Effector memory CD8-positive, alpha-beta T cell (primary cell): ENCODE measurements at regions not wholly inside any gene's neighbourhood (a gene's known extent, or its start where the extent isn't known, plus 50 kb on each side); places are given as distances from the start of the nearest gene placed in this dataset.

Source experiments
- ATAC-seq: fragments of 150-1000 bp; cut with Tn5 transposase; replicated peaks from 2 replicates; pipeline ENCODE4 v1.10.0; 2021; ENCODE audit warnings: mild to moderate bottlenecking, moderate library complexity
- DNase-seq, 3 experiments: peaks; one replicate each; pipeline ENCODE4 v3.0.0; 2021
- H3K27ac Mint-ChIP-seq, 2 donors: one replicate each; pipeline ENCODE4 v1.8.0; 2022; ENCODE audit warnings: mild to moderate bottlenecking in 2 of 2, mixed read lengths in 2 of 2, moderate library complexity in 2 of 2
- H3K27me3 Mint-ChIP-seq, 2 donors: one replicate each; pipeline ENCODE4 v1.8.0; 2022; ENCODE audit warnings: mixed read lengths in 2 of 2
- H3K36me3 Mint-ChIP-seq: one replicate; pipeline ENCODE4 v1.8.0; 2022; ENCODE audit warnings: mild to moderate bottlenecking, moderate library complexity, mixed read lengths; ENCODE audit not compliant: insufficient read depth
- H3K4me1 Mint-ChIP-seq, 2 donors: one replicate each; pipeline ENCODE4 v1.8.0; 2022; ENCODE audit warnings: low read depth in 2 of 2, mixed read lengths in 2 of 2
- H3K4me3 Mint-ChIP-seq, 2 donors: one replicate each; pipeline ENCODE4 v1.8.0; 2022; ENCODE audit warnings: mild to moderate bottlenecking in 2 of 2, mixed read lengths in 2 of 2, moderate library complexity in 2 of 2
- H3K9me3 Mint-ChIP-seq, 2 donors: one replicate each; pipeline ENCODE4 v1.8.0; 2022; ENCODE audit warnings: mixed read lengths in 2 of 2

DNA sequence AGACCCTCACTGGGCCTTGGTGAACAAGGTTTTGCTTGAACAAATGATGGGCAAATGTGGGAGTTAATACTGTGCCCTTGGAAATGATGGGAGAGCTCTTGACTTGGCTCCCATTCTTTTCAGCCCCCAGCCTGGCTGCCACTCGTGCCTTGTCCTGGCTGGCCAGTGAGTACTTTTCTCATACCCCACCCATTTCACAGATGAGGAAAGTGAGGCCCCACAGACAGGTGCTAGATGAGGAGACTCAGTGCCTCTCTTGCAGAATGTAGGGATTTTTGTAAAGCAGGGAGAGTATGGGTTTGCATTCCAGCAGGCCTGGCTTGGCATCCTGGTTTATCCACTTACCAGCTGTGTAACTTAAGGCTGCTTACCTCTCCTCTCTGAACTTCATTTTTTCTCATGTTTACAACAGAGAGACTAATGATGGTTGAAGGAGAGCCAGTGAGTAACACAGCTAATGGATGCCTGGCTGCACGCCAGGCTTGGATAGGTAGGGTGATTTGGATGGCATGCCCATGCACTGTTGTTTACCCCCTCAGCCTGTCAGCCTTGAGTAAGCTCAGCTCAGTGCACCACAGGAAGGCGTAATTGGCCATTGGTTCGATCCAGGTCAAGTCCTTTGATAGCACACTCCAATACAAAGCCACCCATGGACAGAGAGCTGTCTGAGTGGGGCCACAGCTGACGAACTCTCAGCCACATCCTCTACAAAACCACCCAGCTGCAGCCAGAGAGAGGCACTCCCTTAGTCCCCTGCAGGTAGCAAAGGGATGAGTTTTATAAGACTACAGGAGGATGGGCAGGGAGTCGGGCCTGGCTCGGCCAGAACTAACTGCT lies 436.8 kb downstream of the RPS24 start:
- H3K4me1 Mint-ChIP-seq = peaks cover 0 to 8% of the 10 kb centered on the region in 2 donors
- H3K4me3 Mint-ChIP-seq = no peak overlapping the region
- peaks cover 0 to 19% of the 10 kb centered on the region in 2 donors for H3K27me3 Mint-ChIP-seq
- no peaks in the 10 kb centered on the region for H3K36me3 Mint-ChIP-seq
- H3K9me3 Mint-ChIP-seq = no peaks in the 10 kb centered on the region
- H3K27ac Mint-ChIP-seq = no peak overlapping the region
- no peak for DNase-seq
- ATAC-seq = no peak

DNA sequence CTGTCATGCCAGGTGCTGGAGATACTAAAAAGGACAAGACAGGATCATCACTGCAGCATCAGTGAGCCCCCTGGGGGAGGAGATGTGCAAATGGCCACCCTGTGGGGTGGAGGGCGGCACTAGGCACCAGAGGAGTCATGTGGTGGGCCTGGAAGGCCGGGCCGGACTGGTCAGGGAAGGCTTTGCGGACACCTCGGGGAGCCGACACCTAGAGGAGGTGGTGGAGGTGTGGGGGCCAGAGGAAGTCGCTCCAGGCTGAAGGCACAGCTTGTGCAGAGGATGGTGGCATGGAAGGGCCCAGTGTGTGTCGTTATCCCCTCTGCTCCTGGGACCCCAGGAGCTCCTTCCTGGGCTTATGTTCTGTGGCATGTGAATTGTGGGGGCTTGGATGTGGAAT lies 437.7 kb downstream of the RPS24 start:
- ATAC-seq (no peak), DNase-seq (no peak)
- H3K27ac Mint-ChIP-seq = no peak overlapping the region
- H3K9me3 Mint-ChIP-seq = no peaks in the 10 kb centered on the region
- H3K4me1 Mint-ChIP-seq = peaks cover 0 to 9% of the 10 kb centered on the region in 2 donors
- H3K36me3 Mint-ChIP-seq = no peaks in the 10 kb centered on the region
- H3K4me3 Mint-ChIP-seq = no peak overlapping the region
- H3K27me3 Mint-ChIP-seq = peaks cover 0 to 23% of the 10 kb centered on the region in 2 donors

GRCh38 chr10:78471723-78472550 lies 438.3 kb downstream of the RPS24 start:
- H3K4me3 Mint-ChIP-seq = no peak overlapping the region
- DNase-seq = no peak
- no peak for ATAC-seq
- H3K27me3 Mint-ChIP-seq = peaks cover 0 to 29% of the 10 kb centered on the region in 2 donors
- peaks cover 0 to 9% of the 10 kb centered on the region in 2 donors for H3K4me1 Mint-ChIP-seq
- no peaks in the 10 kb centered on the region for H3K36me3 Mint-ChIP-seq
- no peaks in the 10 kb centered on the region for H3K9me3 Mint-ChIP-seq
- H3K27ac Mint-ChIP-seq = no peak overlapping the region

- DNase-seq (no peak), ATAC-seq (no peak)
- H3K4me3 Mint-ChIP-seq = no peak overlapping the region
Measured at GRCh38 chr10:78472551-78472890, 438.9 kb downstream of the RPS24 start.

DNA sequence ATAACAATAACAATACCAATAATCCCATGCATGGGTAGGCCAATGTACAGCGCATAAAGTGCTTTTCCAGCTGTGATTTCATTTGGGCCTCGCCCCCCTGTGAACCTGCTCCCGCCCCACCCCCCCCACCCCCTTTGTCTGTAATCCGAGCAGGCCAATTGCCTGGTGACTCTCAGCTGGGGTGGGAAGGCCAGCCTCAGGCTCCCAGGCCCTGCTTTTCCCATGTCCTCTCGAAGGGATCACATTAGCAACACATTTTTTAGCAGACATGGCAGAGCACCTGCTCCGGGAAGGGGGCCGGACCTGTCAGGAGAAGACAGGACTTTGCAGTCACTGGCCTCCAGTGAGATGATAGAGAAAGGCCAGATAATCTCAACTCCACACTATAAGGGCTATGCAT lies 439.3 kb downstream of the RPS24 start:
- H3K27me3 Mint-ChIP-seq = peaks cover 6 to 38% of the 10 kb centered on the region in 2 donors
- ATAC-seq (no peak), DNase-seq (no peak)
- peaks cover 0 to 9% of the 10 kb centered on the region in 2 donors for H3K4me1 Mint-ChIP-seq
- no peak overlapping the region for H3K27ac Mint-ChIP-seq
- no peak overlapping the region for H3K4me3 Mint-ChIP-seq
- no peaks in the 10 kb centered on the region for H3K9me3 Mint-ChIP-seq
- H3K36me3 Mint-ChIP-seq = no peaks in the 10 kb centered on the region

More at GRCh38 chr10:78472551-78472890, 438.9 kb downstream of the RPS24 start:
- Mint-ChIP-seq H3K4me1 (peaks cover 0 to 9% of the 10 kb centered on the region in 2 donors), H3K9me3 (no peaks in the 10 kb centered on the region), H3K27ac (no peak overlapping the region), H3K27me3 (peaks cover 4 to 35% of the 10 kb centered on the region in 2 donors), H3K36me3 (no peaks in the 10 kb centered on the region)

DNA sequence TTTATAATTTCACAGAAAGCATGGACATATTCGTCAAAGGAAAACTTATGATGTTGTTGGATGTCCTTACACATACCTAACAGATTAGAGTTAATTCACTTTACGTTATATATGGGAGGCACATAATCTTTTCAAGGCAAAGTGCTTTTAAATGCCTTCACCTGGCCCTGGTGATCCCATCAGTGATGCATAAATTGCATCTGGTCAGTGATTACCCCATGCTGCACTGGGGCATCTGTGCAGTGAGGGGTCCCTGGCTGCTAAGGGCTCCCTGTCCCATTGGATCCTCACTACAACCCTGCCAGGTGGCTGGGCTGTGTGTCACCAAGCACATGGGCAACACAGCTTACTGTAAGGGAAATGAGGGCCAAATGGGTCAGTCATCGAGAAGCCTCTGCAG lies 441.1 kb downstream of the RPS24 start:
- Mint-ChIP-seq H3K4me3 (no peak overlapping the region), H3K9me3 (no peaks in the 10 kb centered on the region), H3K27me3 (peaks cover 15 to 50% of the 10 kb centered on the region in 2 donors), H3K4me1 (peaks cover 0 to 9% of the 10 kb centered on the region in 2 donors), H3K36me3 (no peaks in the 10 kb centered on the region), H3K27ac (no peak overlapping the region)
- DNase-seq (no peak), ATAC-seq (no peak)

DNA sequence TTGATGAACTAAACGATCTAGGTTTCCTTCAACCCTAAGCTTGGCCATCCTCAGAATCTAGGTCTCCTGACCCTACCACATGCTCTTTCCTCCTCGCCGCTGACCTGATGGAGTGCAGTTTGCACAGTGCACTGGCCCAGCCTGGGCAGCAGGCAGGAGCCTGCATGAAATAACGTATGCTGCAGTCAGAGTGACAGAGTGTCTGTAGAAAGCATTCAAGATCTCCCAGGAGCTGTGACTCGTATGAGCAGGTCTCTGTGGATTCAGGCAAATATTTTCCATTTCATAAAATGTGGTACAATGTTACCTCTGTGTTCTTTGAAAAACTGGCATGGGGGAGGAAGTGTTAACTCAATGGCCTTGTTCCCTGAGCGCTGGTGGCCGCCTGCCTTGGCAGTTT lies 441.8 kb downstream of the RPS24 start:
- H3K9me3 Mint-ChIP-seq = no peaks in the 10 kb centered on the region
- H3K4me3 Mint-ChIP-seq = no peak overlapping the region

DNA sequence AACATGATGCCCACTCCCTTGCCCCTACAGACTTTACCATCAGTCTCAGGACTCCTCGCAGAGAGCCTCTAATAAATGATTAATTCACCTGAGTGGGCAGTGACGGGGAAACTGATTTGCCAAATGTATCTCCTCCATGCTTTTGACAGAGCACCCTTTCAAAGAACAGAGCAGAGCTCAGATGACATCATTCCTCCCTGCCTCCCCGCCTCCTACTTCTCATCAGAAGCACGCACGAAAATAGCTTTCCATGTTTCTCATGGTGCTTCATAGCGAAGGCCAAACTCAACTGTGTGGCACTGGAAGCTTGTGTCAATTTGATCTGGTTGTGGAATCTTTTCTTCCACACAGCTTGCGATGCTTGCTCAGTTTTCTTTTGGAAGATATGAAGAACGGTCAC lies 442.5 kb downstream of the RPS24 start:
- Mint-ChIP-seq H3K4me1 (peaks cover 0 to 3% of the 10 kb centered on the region in 2 donors), H3K36me3 (no peaks in the 10 kb centered on the region), H3K27me3 (peaks cover 26 to 50% of the 10 kb centered on the region in 2 donors), H3K27ac (no peak overlapping the region), H3K9me3 (no peaks in the 10 kb centered on the region), H3K4me3 (no peak overlapping the region)
- DNase-seq (no peak), ATAC-seq (no peak)

More for the DNA sequence above, 441.8 kb downstream of the RPS24 start:
- H3K27ac Mint-ChIP-seq = no peak overlapping the region
- peaks cover 0 to 9% of the 10 kb centered on the region in 2 donors for H3K4me1 Mint-ChIP-seq
- DNase-seq (no peak), ATAC-seq (no peak)
- peaks cover 21 to 53% of the 10 kb centered on the region in 2 donors for H3K27me3 Mint-ChIP-seq
- no peaks in the 10 kb centered on the region for H3K36me3 Mint-ChIP-seq

DNA sequence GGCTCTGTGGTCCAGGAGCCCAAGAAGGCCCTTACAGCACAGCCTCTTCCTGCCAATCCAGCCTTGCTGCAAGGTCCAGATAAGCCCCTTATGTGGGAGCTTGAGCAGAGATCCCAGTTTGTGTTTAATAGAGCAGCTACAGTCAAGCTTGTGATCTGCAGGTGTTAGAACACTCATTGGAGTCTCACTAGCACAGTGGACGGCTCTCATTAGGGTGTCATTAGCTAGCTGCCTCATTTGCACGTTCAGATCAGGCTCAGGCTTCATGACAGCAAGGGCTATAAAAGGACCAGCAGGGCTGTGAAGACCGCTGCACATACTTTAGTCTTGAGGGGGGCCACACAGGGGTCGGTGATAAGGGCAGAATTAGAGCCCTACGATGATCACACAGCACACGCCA lies 443.2 kb downstream of the RPS24 start:
- Mint-ChIP-seq H3K9me3 (no peaks in the 10 kb centered on the region), H3K36me3 (no peaks in the 10 kb centered on the region), H3K4me3 (no peak overlapping the region), H3K27ac (no peak overlapping the region), H3K4me1 (peaks cover 0 to 2% of the 10 kb centered on the region in 2 donors), H3K27me3 (peaks cover 26 to 43% of the 10 kb centered on the region in 2 donors)
- ATAC-seq (no peak), DNase-seq (no peak)

DNA sequence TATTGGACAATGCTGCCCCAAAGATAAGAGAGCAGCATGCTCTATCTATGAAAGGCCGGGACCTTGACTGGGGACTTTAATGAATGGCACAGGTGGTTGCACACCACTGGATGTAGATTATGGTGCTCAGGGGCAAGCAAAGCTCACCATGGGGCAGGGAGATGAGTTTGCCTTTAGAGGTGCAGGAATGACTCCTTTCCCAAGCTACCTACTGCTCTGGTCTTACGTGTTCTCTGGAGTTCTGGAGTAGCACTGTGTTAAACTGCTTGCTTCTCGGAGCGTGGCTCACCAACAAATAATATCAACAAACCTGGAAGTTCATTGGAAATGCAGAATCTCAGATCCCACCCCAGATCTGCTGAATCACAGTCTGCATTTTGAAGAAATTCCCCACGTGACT lies 445.3 kb downstream of the RPS24 start:
- Mint-ChIP-seq H3K4me3 (no peak overlapping the region), H3K27ac (no peak overlapping the region), H3K4me1 (peaks cover 0 to 2% of the 10 kb centered on the region in 2 donors), H3K27me3 (peaks cover 26 to 46% of the 10 kb centered on the region in 2 donors), H3K36me3 (no peaks in the 10 kb centered on the region), H3K9me3 (no peaks in the 10 kb centered on the region)
- DNase-seq (no peak), ATAC-seq (no peak)

DNA sequence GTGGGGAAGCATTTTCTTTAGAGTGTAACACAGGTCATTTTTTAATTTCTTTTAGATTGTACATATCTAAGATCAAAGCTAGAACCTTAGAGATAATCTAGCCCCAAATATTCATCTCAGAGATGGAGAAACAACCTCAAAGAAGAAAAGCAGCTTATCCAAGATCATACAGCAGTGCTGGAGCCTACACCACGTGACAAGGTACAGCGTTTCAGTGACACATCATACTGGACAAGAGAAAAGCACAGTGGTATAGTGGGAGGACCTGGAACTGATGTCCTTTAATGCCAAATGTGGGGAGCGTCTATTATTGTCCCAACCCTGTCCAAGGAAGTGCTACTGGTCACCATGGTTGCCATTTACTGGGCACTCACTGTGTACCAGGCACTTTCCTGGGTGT lies 445.8 kb downstream of the RPS24 start:
- DNase-seq (no peak), ATAC-seq (no peak)
- H3K4me1 Mint-ChIP-seq = peaks cover 0 to 2% of the 10 kb centered on the region in 2 donors
- no peaks in the 10 kb centered on the region for H3K9me3 Mint-ChIP-seq
- no peak overlapping the region for H3K4me3 Mint-ChIP-seq
- H3K27ac Mint-ChIP-seq = no peak overlapping the region
- peaks cover 26 to 48% of the 10 kb centered on the region in 2 donors for H3K27me3 Mint-ChIP-seq
- H3K36me3 Mint-ChIP-seq = no peaks in the 10 kb centered on the region

GRCh38 chr10:78481842-78482241 lies 448.2 kb downstream of the RPS24 start:
- H3K27me3 Mint-ChIP-seq = peaks cover 44 to 46% of the 10 kb centered on the region in 2 donors

GRCh38 chr10:78483641-78484040 lies 450.0 kb downstream of the RPS24 start:
- DNase-seq (no peak), ATAC-seq (no peak)
- H3K4me3 Mint-ChIP-seq = no peak overlapping the region
- H3K36me3 Mint-ChIP-seq = no peaks in the 10 kb centered on the region
- H3K27ac Mint-ChIP-seq = no peak overlapping the region
- H3K9me3 Mint-ChIP-seq = no peaks in the 10 kb centered on the region
- H3K27me3 Mint-ChIP-seq = peaks cover 43 to 44% of the 10 kb centered on the region in 2 donors
- H3K4me1 Mint-ChIP-seq = no peaks in the 10 kb centered on the region

More at GRCh38 chr10:78481842-78482241, 448.2 kb downstream of the RPS24 start:
- H3K9me3 Mint-ChIP-seq = no peaks in the 10 kb centered on the region
- no peaks in the 10 kb centered on the region for H3K36me3 Mint-ChIP-seq
- ATAC-seq (no peak), DNase-seq (no peak)
- H3K4me3 Mint-ChIP-seq = no peak overlapping the region
- H3K27ac Mint-ChIP-seq = no peak overlapping the region
- H3K4me1 Mint-ChIP-seq = no peaks in the 10 kb centered on the region
